K562 (cell line): ENCODE measurements at regions not wholly inside any gene's neighbourhood (a gene's known extent, or its start where the extent isn't known, plus 50 kb on each side); places are given as distances from the start of the nearest gene placed in this dataset.

ENCODE experiments used
- ATAC-seq: fragments of 200-7000 bp; cut with Tn5 transposase; 3 replicates; pipeline ENCODE4 v1.9.1; 2020; ENCODE audit warnings: moderate library complexity
- BruUV-seq: library from RNA; stranded (reverse); fragments of 400-500 nt; replicated peaks from 2 replicates; lab custom pipeline; 2021; lab: Mats Ljungman, UMichigan
- CTCF ChIA-PET: fragments of 300-600 bp; formaldehyde crosslinking; extraction: SDS; loops from one replicate; lab custom pipeline; 2021; ENCODE audit warnings: low intra/inter-chr PET ratio; lab: Yijun Ruan, JAX
- POLR2A ChIA-PET: fragments of 300-600, 350-650 bp; sonication (Branson Sonifier 250); formaldehyde crosslinking; extraction: SDS; loops from one replicate; lab custom pipeline; 2021; ENCODE audit warnings: antibody characterized with exemption, inconsistent platforms; lab: Yijun Ruan, JAX
- DNase-seq, 4 experiments: peaks; one replicate each; pipeline versions ENCODE4 v3.0.0 to v3.0.0-alpha.2; 2011 to 2018; ENCODE audit warnings: low spot score in 3 of 4, mixed read lengths in 3 of 4; ENCODE audit errors: extremely low read depth in 1 of 4
- FAIRE-seq: peaks from 2 replicates; lab custom pipeline; 2011; peaks lifted over from hg19 to GRCh38; lab: Jason Lieb, UNC
- H2AFZ ChIP-seq: 2 replicates; pipeline ENCODE4 v1.6.0; 2011; ENCODE audit warnings: low read depth, low read length, control low read depth, inconsistent platforms
- H3K27ac ChIP-seq: fragments of 200-600 bp; 3 replicates; pipeline ENCODE4 v1.8.0; 2011; ENCODE audit warnings: low read depth, mild to moderate bottlenecking, control low read depth, inconsistent platforms, low read length, moderate library complexity, mixed read lengths; ENCODE audit errors: extremely low read depth
- H3K27me3 ChIP-seq, 2 experiments: fragments of 300-600 bp in 1 of 2; 2 replicates in 1 of 2; 3 replicates in 1 of 2; pipeline versions ENCODE4 v1.6.0 to v1.8.0; 2011; ENCODE audit warnings: inconsistent platforms in 2 of 2, low read length in 2 of 2, mild to moderate bottlenecking in 1 of 2, mixed read lengths in 1 of 2, moderate library complexity in 1 of 2; ENCODE audit not compliant: control insufficient read depth in 2 of 2, insufficient read depth in 2 of 2
- H3K36me3 ChIP-seq: fragments of 300-600 bp; 3 replicates; pipeline ENCODE4 v1.8.0; 2011; ENCODE audit warnings: mild to moderate bottlenecking, low read length, inconsistent platforms; ENCODE audit not compliant: control insufficient read depth, insufficient read depth
- H3K4me1 ChIP-seq, 2 experiments: fragments of 200-600 bp in 1 of 2; replicated peaks in 1 of 2; 2 replicates in 1 of 2; 3 replicates in 1 of 2; pipeline versions ENCODE4 v1.5.1 to v1.8.0; 2011; ENCODE audit warnings: inconsistent platforms in 2 of 2, low read length in 2 of 2, mild to moderate bottlenecking in 1 of 2, mixed read lengths in 1 of 2, moderate library complexity in 1 of 2; ENCODE audit not compliant: control insufficient read depth in 2 of 2, insufficient read depth in 2 of 2
- H3K4me2 ChIP-seq: 2 replicates; pipeline ENCODE4 v1.6.1; 2011; ENCODE audit warnings: low read length, control low read depth, inconsistent platforms, mixed read lengths; ENCODE audit not compliant: insufficient read depth
- H3K4me3 ChIP-seq: fragments of 200-600 bp; sonication (generic), shearing (Covaris generic); 2 replicates; pipeline ENCODE4 v1.5.1; 2016; ENCODE audit warnings: control low read depth, inconsistent platforms
- H3K79me2 ChIP-seq: fragments of 200-600 bp; 3 replicates; pipeline ENCODE4 v1.8.0; 2011; ENCODE audit warnings: low read length, inconsistent platforms; ENCODE audit not compliant: control insufficient read depth, insufficient read depth
- H3K9ac ChIP-seq, 2 experiments: 2 replicates each; pipeline versions ENCODE4 v1.6.0 to v1.6.1; 2011; ENCODE audit warnings: low read depth in 2 of 2, low read length in 2 of 2, control low read depth in 1 of 2, inconsistent platforms in 1 of 2, mild to moderate bottlenecking in 1 of 2, mixed read lengths in 1 of 2; ENCODE audit not compliant: insufficient read depth in 1 of 2
- H3K9me1 ChIP-seq: one replicate; pipeline ENCODE4 v1.6.0; 2011; ENCODE audit warnings: inconsistent platforms, mild to moderate bottlenecking, low read length, moderate library complexity; ENCODE audit not compliant: control insufficient read depth, insufficient read depth
- H3K9me3 ChIP-seq: replicated peaks from 2 replicates; pipeline ENCODE4 v1.5.1; 2011; ENCODE audit warnings: low read depth, low read length, inconsistent platforms; ENCODE audit not compliant: control insufficient read depth, insufficient read depth
- H4K20me1 ChIP-seq: replicated peaks from 2 replicates; pipeline ENCODE4 v1.6.1; 2011; ENCODE audit warnings: low read length, inconsistent platforms, mixed read lengths; ENCODE audit not compliant: control insufficient read depth, insufficient read depth
- CSDE1 ChIP-seq, 2 experiments: fragments of 450-650 bp; IDR thresholded peaks; 2 replicates each; pipeline ENCODE4 v1.6.1; 2016; ENCODE audit warnings: mild to moderate bottlenecking in 1 of 2
- MXI1 ChIP-seq: IDR thresholded peaks from 2 replicates; pipeline ENCODE4 v1.6.1; 2011; ENCODE audit warnings: low read depth, mild to moderate bottlenecking, improper control_type of control experiment, low read length
- POLR2G ChIP-seq: fragments of 200-400 bp; formaldehyde crosslinking; IDR thresholded peaks from 2 replicates; pipeline ENCODE4 v1.6.1; 2017; ENCODE audit warnings: low read depth, mild to moderate bottlenecking, antibody characterized with exemption, low read length, moderate library complexity
- PTRF ChIP-seq: fragments of 450-650 bp; IDR thresholded peaks from 2 replicates; pipeline ENCODE4 v1.6.1; 2016; ENCODE audit warnings: mild to moderate bottlenecking, missing genetic modification characterization, missing compliant biosample characterization
- ZNF121 ChIP-seq: sonication (generic); formaldehyde crosslinking; conservative IDR thresholded peaks from 2 replicates; pipeline ENCODE4 v1.8.0; 2022; ENCODE audit warnings: missing genetic modification reagents
- ZNF274 ChIP-seq: IDR thresholded peaks from 2 replicates; pipeline ENCODE4 v1.6.1; 2011; ENCODE audit warnings: low read depth, mild to moderate bottlenecking, low read length, moderate library complexity, borderline replicate concordance
- ZNF79 ChIP-seq: fragments of 250-450 bp; sonication (Bioruptor Pico); IDR thresholded peaks from 2 replicates; pipeline ENCODE4 v1.4.0; 2020; ENCODE audit warnings: low read depth, mild to moderate bottlenecking, moderate library complexity
- in situ Hi-C: fragments of 300-500 bp; cut with MboI; formaldehyde crosslinking; loops from 4 replicates; pipeline ENCODE4 v1.15.0; 2018; ENCODE audit warnings: inconsistent platforms, mixed read lengths
- intact Hi-C: fragments of 100-400 bp; cut with micrococcal nuclease; formaldehyde crosslinking; loops from 2 replicates; pipeline ENCODE4 v1.14.2; 2022
- TF ChIP-seq, protein P1 (sequence below): fragments of 250-450 bp; sonication (Bioruptor Pico); IDR thresholded peaks from 2 replicates; pipeline ENCODE4 v1.5.0; 2022; ENCODE audit warnings: mild to moderate bottlenecking
- TF ChIP-seq, protein P2 (sequence below): sonication (generic); formaldehyde crosslinking; IDR thresholded peaks from 2 replicates; pipeline ENCODE4 v1.8.0; 2023; ENCODE audit warnings: mild to moderate bottlenecking, missing genetic modification reagents
- TF ChIP-seq, protein P3 (sequence below): fragments of 250-450 bp; sonication (Bioruptor Pico); IDR thresholded peaks from 2 replicates; pipeline ENCODE4 v1.9.0; 2021; ENCODE audit warnings: mild to moderate bottlenecking

DNA sequence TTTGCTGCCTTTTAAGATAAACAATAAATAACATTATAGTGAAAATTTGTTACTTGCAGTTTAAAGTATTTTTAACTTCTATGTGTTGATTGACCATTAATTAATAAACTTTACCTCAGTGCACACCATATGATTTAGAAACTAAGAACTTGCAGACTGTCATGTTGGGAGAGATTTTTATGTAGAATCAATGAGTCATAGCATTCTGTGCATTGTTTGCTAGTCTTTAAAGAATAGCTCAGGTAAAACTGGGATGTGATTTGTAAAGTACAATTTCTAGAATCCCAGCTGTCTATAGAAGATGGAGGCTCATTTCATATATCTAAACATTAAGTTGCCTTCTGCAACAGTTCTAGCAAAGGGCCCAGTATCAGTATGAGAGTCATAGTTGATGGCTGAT lies 199.6 kb upstream of the SEMA3A start:
- no peaks in the 10 kb centered on the region for H3K9me3 ChIP-seq
- no peaks in the 10 kb centered on the region for H3K27me3 ChIP-seq
- H3K4me3 ChIP-seq: no peak overlapping the region
- no peaks in the 10 kb centered on the region for H3K79me2 ChIP-seq
- no TSS peak for BruUV-seq
- intact Hi-C loops: no loop called here
- TF ChIP-seq, protein P1, sequence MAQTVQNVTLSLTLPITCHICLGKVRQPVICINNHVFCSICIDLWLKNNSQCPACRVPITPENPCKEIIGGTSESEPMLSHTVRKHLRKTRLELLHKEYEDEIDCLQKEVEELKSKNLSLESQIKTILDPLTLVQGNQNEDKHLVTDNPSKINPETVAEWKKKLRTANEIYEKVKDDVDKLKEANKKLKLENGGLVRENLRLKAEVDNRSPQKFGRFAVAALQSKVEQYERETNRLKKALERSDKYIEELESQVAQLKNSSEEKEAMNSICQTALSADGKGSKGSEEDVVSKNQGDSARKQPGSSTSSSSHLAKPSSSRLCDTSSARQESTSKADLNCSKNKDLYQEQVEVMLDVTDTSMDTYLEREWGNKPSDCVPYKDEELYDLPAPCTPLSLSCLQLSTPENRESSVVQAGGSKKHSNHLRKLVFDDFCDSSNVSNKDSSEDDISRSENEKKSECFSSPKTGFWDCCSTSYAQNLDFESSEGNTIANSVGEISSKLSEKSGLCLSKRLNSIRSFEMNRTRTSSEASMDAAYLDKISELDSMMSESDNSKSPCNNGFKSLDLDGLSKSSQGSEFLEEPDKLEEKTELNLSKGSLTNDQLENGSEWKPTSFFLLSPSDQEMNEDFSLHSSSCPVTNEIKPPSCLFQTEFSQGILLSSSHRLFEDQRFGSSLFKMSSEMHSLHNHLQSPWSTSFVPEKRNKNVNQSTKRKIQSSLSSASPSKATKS (CRISPR knock-in tag): no peak
- no peak for TF ChIP-seq ZNF274
- no peak for TF ChIP-seq POLR2G
- TF ChIP-seq PTRF: no peak
- TF ChIP-seq ZNF121 (CRISPR knock-in tag): no peak
- no peak for TF ChIP-seq MXI1
- TF ChIP-seq, protein P2, sequence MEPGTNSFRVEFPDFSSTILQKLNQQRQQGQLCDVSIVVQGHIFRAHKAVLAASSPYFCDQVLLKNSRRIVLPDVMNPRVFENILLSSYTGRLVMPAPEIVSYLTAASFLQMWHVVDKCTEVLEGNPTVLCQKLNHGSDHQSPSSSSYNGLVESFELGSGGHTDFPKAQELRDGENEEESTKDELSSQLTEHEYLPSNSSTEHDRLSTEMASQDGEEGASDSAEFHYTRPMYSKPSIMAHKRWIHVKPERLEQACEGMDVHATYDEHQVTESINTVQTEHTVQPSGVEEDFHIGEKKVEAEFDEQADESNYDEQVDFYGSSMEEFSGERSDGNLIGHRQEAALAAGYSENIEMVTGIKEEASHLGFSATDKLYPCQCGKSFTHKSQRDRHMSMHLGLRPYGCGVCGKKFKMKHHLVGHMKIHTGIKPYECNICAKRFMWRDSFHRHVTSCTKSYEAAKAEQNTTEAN (CRISPR knock-in tag): no peak
- TF ChIP-seq, protein P3, sequence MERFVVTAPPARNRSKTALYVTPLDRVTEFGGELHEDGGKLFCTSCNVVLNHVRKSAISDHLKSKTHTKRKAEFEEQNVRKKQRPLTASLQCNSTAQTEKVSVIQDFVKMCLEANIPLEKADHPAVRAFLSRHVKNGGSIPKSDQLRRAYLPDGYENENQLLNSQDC (CRISPR knock-in tag): no peak
- no peak for TF ChIP-seq CSDE1 (IDR thresholded peaks at IDR 0.05)
- no peak for TF ChIP-seq ZNF79 (CRISPR knock-in tag)
- DNase-seq (no peak), FAIRE-seq (no peak), ATAC-seq (no peak)
- H3K36me3 ChIP-seq: no peaks in the 10 kb centered on the region
- H3K4me1 ChIP-seq: no peaks in the 10 kb centered on the region
- POLR2A ChIA-PET: no interaction called here
- no peak overlapping the region for H3K9ac ChIP-seq
- in situ Hi-C loops: no loop called here
- H2AFZ ChIP-seq: no peak overlapping the region
- no peaks in the 10 kb centered on the region for H3K9me1 ChIP-seq
- CTCF ChIA-PET: no interaction called here
- H3K4me2 ChIP-seq: no peak overlapping the region
- no peaks in the 10 kb centered on the region for H4K20me1 ChIP-seq
- no peak overlapping the region for H3K27ac ChIP-seq
